Hepatic stellate cell (primary cell): ENCODE measurements at regions not wholly inside any gene's neighbourhood (a gene's known extent, or its start where the extent isn't known, plus 50 kb on each side); places are given as distances from the start of the nearest gene placed in this dataset.

Experiments
- DNase-seq: peaks from one replicate; pipeline ENCODE4 v3.0.0; 2011; ENCODE audit warnings: low spot score

- no peak for DNase-seq
Measured at GRCh38 chr4:159041054-159042034, 61.5 kb upstream of the RAPGEF2 start.

GRCh38 chr4:159042097-159042605 is 60.7 kb upstream of the RAPGEF2 start:
- no peak for DNase-seq

- no peak for DNase-seq
Measured at GRCh38 chr4:159042868-159043267, 60.0 kb upstream of the RAPGEF2 start.

DNA sequence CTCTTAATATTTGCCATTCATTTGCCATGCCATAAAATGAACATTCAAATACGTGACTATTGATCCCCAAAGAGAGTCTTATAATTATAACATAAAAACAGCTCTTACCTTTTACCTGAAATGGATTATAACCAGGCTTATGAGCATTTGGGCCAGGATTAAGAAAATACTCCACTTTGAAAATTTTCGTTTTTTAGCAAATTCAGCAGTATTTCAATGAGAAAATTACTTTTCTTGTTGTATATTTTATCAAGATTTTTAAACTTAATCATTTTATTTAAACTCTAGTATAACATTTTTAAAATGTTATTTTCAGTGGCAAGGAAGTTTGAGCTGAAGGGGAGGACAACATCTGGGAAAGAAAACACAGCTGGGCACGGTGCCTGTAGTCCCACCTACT is 59.0 kb upstream of the RAPGEF2 start:
- no peak for DNase-seq

DNA sequence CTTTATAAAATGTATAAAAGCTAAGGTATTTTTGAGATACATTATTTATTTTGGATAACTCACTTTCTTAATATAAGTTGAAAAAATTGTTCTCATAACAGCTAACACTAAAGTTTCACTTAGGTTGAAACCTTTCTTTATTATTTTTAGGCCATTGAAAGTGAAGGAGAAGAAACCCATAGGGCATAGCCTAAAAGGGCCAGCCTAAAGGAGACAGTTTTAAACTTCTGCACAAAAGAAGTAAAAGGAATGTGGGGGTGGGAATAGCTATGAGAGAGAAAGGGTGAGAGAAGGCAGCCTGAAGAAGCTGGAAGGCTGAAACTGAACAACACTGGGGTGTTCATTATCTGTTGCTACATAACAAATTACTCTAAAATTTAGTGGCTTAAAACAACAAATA is 57.6 kb upstream of the RAPGEF2 start:
- DNase-seq, result no peak

DNA sequence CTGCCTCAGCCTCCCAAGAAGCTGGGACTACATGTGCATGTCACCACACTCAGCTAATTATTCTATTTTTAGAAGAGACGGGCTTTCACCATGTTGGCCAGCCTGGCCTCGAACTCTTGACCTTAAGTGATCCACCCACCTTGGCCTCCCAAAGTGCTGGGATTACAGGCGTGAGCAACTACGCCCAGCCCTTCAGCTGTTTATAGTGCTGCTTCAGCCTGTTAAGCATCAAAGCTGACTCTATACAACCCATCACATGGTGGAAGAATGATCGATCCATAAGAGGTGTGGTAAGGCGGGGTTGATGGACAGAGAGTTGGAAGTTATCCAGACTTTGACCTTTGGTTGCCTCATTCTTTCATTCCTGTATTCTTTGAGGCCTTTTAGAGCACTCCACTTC is 56.2 kb upstream of the RAPGEF2 start:
- DNase-seq, result no peak

GRCh38 chr4:159047478-159048165 is 55.3 kb upstream of the RAPGEF2 start:
- peak; percentile 20 for DNase-seq

DNA sequence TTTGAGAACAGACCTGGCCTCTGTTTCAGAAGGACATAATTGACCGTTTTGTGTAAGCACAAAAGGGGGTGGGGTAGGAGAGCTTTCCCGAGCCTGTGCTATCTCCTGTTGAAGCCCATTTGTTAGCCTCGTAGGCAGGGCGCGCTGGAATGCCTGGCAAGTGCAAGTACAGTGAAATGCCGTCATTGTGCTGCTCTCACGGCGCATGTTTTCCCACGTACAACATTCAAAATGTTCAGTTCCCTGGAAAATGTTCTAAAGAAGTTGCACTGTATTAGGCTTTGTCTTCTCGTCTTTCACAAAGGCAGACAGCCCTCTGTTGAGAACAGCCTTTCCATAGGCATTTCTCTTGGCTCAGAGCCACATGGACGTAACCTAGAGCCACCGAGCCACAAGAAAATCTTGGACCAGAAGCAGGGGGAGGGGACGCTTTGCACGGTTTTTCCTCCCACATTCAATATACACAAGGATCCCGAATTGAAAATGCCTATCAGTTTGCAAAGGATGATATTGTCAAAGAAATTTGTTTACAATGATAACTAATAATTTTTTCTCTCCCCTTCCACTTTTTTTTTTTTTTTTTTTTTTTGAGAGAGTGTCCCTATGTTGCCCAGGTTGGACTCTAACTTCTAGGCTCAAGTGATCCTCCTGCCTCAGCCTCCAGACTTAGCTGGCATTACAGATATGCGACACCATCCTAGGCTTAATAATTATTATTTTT is 54.6 kb upstream of the RAPGEF2 start:
- peak; percentile 59 for DNase-seq

GRCh38 chr4:159049780-159050375 is 53.0 kb upstream of the RAPGEF2 start:
- no peak for DNase-seq

GRCh38 chr4:159051245-159052071 is 51.4 kb upstream of the RAPGEF2 start:
- no peak for DNase-seq

DNA sequence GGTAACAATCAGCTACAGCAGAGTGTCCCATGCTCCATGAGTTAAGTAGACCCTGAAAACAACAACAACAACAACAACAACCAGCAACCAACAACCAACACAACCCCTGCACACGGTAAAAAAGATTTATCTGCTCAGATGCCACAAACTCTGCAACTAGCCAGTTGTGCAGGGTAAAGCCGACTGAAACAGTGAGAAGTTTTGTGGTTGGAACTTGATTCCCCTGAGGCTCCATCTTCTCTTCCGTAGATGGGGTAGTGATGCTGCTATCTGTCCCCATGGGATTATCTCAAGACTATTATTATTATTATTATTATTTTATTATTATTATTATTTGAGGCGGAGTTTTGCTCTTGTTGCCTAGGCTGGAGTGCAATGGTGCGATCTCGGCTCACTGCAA is 50.6 kb upstream of the RAPGEF2 start:
- no peak for DNase-seq
